Nephron (organoid): ENCODE measurements at regions not wholly inside any gene's neighbourhood (a gene's known extent, or its start where the extent isn't known, plus 50 kb on each side); places are given as distances from the start of the nearest gene placed in this dataset.

ENCODE experiments used
- H3K27ac Mint-ChIP-seq, 3 experiments: 2 replicates each; pipeline ENCODE4 v1.8.0; 2020; ENCODE audit warnings: mixed read lengths in 3 of 3, mild to moderate bottlenecking in 2 of 3, moderate library complexity in 1 of 3
- H3K27me3 Mint-ChIP-seq: 2 replicates; pipeline ENCODE4 v1.8.0; 2021; ENCODE audit warnings: low read depth, mild to moderate bottlenecking, moderate library complexity, mixed read lengths
- H3K36me3 Mint-ChIP-seq: 2 replicates; pipeline ENCODE4 v1.8.0; 2020; ENCODE audit warnings: low read depth, mixed read lengths
- H3K4me1 Mint-ChIP-seq: 2 replicates; pipeline ENCODE4 v1.8.0; 2020; ENCODE audit warnings: mixed read lengths
- H3K4me3 Mint-ChIP-seq, 3 experiments: 2 replicates each; pipeline ENCODE4 v1.8.0; 2020; ENCODE audit warnings: mild to moderate bottlenecking in 3 of 3, mixed read lengths in 3 of 3, moderate library complexity in 2 of 3
- H3K9me3 Mint-ChIP-seq: 2 replicates; pipeline ENCODE4 v1.8.0; 2020; ENCODE audit warnings: mixed read lengths
- CTCF ChIP-seq, 3 experiments: fragments of 200-600 bp; sonication (generic); IDR thresholded peaks; one replicate each; pipeline ENCODE4 v1.5.0; 2021; ENCODE audit warnings: antibody characterized with exemption in 3 of 3; ENCODE audit not compliant: unreplicated experiment in 3 of 3

GRCh38 chr9:580652-581342 lies 260.7 kb upstream of the DMRT1 start:
- Mint-ChIP-seq H3K36me3 (peaks cover 9% of the 10 kb centered on the region), H3K27me3 (peaks cover 3% of the 10 kb centered on the region), H3K4me1 (peaks cover 5% of the 10 kb centered on the region), H3K27ac (no peak overlapping the region), H3K9me3 (no peaks in the 10 kb centered on the region), H3K4me3 (no peak overlapping the region)
- TF ChIP-seq CTCF (IDR thresholded peaks at IDR 0.05; ENCODE audit: unreplicated experiment in 3 of 3): no peak

- Mint-ChIP-seq H3K27me3 (peaks cover 3% of the 10 kb centered on the region), H3K4me1 (peaks cover 6% of the 10 kb centered on the region), H3K36me3 (peaks cover 7% of the 10 kb centered on the region), H3K27ac (no peak overlapping the region), H3K4me3 (no peak overlapping the region), H3K9me3 (no peaks in the 10 kb centered on the region)
- peak in 2 of 3 experiments; percentile 14 to 16 for TF ChIP-seq CTCF (IDR thresholded peaks at IDR 0.05; ENCODE audit: unreplicated experiment in 3 of 3)
Observed at GRCh38 chr9:581673-582497, 259.6 kb upstream of the DMRT1 start.

GRCh38 chr9:582775-583174 lies 258.7 kb upstream of the DMRT1 start:
- H3K27me3 Mint-ChIP-seq: no peaks in the 10 kb centered on the region
- H3K9me3 Mint-ChIP-seq: no peaks in the 10 kb centered on the region
- no peak for TF ChIP-seq CTCF (IDR thresholded peaks at IDR 0.05; ENCODE audit: unreplicated experiment in 3 of 3)
- peaks cover 6% of the 10 kb centered on the region for H3K36me3 Mint-ChIP-seq
- no peak overlapping the region for H3K4me3 Mint-ChIP-seq
- H3K4me1 Mint-ChIP-seq: peaks cover 9% of the 10 kb centered on the region
- H3K27ac Mint-ChIP-seq: no peak overlapping the region

- TF ChIP-seq CTCF (IDR thresholded peaks at IDR 0.05; ENCODE audit: unreplicated experiment in 3 of 3): no peak
- Mint-ChIP-seq H3K4me1 (peaks cover 26% of the 10 kb centered on the region), H3K27ac (no peak overlapping the region), H3K9me3 (no peaks in the 10 kb centered on the region), H3K4me3 (no peak overlapping the region), H3K36me3 (no peaks in the 10 kb centered on the region), H3K27me3 (no peaks in the 10 kb centered on the region)
Observed at GRCh38 chr9:587527-587926, 254.0 kb upstream of the DMRT1 start.

- no peak overlapping the region for H3K4me3 Mint-ChIP-seq
- H3K27me3 Mint-ChIP-seq: no peaks in the 10 kb centered on the region
- no peaks in the 10 kb centered on the region for H3K9me3 Mint-ChIP-seq
- H3K27ac Mint-ChIP-seq: peak overlapping the region in 2 of 3 experiments; percentile 24 to 27
- H3K36me3 Mint-ChIP-seq: no peaks in the 10 kb centered on the region
- peaks cover 25% of the 10 kb centered on the region for H3K4me1 Mint-ChIP-seq
- TF ChIP-seq CTCF (IDR thresholded peaks at IDR 0.05; ENCODE audit: unreplicated experiment in 3 of 3): no peak
Observed at GRCh38 chr9:588981-589380, 252.5 kb upstream of the DMRT1 start.
